Psoas muscle (tissue), 7 donors: ENCODE measurements at regions not wholly inside any gene's neighbourhood (a gene's known extent, or its start where the extent isn't known, plus 50 kb on each side); places are given as distances from the start of the nearest gene placed in this dataset.

Experiments used
- ATAC-seq, 4 donors: fragments of 200-7000 bp; cut with Tn5 transposase; one replicate each; pipeline ENCODE4 v1.9.1; 2020; ENCODE audit warnings: moderate library complexity in 3 of 4, mild to moderate bottlenecking in 2 of 4
- DNase-seq, 2 donors: peaks; one replicate each; pipeline ENCODE4 v3.0.0-alpha.2; 2020
- H3K27ac ChIP-seq: fragments of 200-600 bp; one replicate; pipeline ENCODE4 v1.8.0; 2022
- H3K27me3 ChIP-seq, 3 donors: fragments of 200-600 bp in 1 of 3; one replicate each; pipeline versions ENCODE4 v1.6.1 to v1.8.0; 2013 to 2022; ENCODE audit warnings: low read length in 2 of 3, mild to moderate bottlenecking in 2 of 3, moderate library complexity in 1 of 3; ENCODE audit not compliant: insufficient read depth in 3 of 3
- H3K36me3 ChIP-seq, 2 donors: fragments of 200-600 bp in 1 of 2; one replicate each; pipeline versions ENCODE4 v1.6.1 to v1.8.0; 2013 to 2022; ENCODE audit warnings: low read depth in 1 of 2, mild to moderate bottlenecking in 1 of 2, moderate library complexity in 1 of 2; ENCODE audit not compliant: insufficient read depth in 1 of 2
- H3K4me1 ChIP-seq: fragments of 200-600 bp; one replicate; pipeline ENCODE4 v1.8.0; 2022
- H3K4me3 ChIP-seq: fragments of 200-600 bp; one replicate; pipeline ENCODE4 v1.8.0; 2022; ENCODE audit warnings: mild to moderate bottlenecking
- H3K9me3 ChIP-seq: fragments of 200-600 bp; one replicate; pipeline ENCODE4 v1.8.0; 2022
- WGBS, 3 donors: extraction: QIAGEN DNeasy Blood & Tissue Kit; methylation state at CpG; one replicate each; pipeline versions ENCODE4 v1.1.6 to v1.1.7; 2013; 5-methylcytosine and 5-hydroxymethylcytosine counted together
- intact Hi-C, 2 donors: fragments of 100-400 bp; cut with DNase I; formaldehyde crosslinking; loops; one replicate each; pipeline versions ENCODE4 v1.11.0 to v1.14.2; 2022
- TF ChIP-seq, protein P1 (sequence below): fragments of 200-600 bp; IDR thresholded peaks from one replicate; pipeline ENCODE4 v1.8.0; 2022; ENCODE audit warnings: antibody characterized with exemption
- donor health status: healthy with polysubstance abuse.
- donor health status: DM: no; HTN: no; CAD: no; lungs with moderate emphysema.
- donor health status: Bipolar disorder and iron deficiency.
- donor health status: healthy.
- donor health status: DM: yes; HTN: yes; CAD: no.
- donor health status: DM: no; HTN: no; CAD: no.
- donor health status: DM: yes; HTN: yes; CAD: no.

DNA sequence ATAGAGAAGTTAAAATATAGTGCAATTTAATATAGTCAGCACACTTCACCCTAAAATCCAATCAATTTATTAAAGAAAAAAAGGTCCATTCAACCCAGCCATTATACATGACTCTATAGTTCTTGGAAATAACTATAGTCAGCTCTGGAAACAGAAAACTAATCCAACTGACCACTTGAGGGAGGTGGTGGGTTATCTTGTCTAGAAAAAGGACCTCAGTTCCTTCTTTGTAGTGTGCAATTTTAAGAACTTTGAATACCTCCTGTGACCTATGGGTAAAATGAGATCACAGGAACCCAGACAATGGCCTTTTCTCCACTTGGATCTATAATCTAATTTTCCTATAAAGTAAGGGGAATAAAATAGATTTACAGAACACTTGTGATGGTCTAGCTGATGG is 163.6 kb upstream of the CENPW start:
- Histone ChIP-seq H3K4me1 (peaks cover 3% of the 10 kb centered on the region), H3K36me3 (no peaks in the 10 kb centered on the region), H3K27me3 (no peaks in the 10 kb centered on the region), H3K27ac (no peak overlapping the region), H3K9me3 (no peaks in the 10 kb centered on the region), H3K4me3 (no peak overlapping the region)
- ATAC-seq (no peak), DNase-seq (no peak)
- TF ChIP-seq, protein P1, sequence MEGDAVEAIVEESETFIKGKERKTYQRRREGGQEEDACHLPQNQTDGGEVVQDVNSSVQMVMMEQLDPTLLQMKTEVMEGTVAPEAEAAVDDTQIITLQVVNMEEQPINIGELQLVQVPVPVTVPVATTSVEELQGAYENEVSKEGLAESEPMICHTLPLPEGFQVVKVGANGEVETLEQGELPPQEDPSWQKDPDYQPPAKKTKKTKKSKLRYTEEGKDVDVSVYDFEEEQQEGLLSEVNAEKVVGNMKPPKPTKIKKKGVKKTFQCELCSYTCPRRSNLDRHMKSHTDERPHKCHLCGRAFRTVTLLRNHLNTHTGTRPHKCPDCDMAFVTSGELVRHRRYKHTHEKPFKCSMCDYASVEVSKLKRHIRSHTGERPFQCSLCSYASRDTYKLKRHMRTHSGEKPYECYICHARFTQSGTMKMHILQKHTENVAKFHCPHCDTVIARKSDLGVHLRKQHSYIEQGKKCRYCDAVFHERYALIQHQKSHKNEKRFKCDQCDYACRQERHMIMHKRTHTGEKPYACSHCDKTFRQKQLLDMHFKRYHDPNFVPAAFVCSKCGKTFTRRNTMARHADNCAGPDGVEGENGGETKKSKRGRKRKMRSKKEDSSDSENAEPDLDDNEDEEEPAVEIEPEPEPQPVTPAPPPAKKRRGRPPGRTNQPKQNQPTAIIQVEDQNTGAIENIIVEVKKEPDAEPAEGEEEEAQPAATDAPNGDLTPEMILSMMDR: peak; percentile 10
- intact Hi-C loops: no loop called here

DNA sequence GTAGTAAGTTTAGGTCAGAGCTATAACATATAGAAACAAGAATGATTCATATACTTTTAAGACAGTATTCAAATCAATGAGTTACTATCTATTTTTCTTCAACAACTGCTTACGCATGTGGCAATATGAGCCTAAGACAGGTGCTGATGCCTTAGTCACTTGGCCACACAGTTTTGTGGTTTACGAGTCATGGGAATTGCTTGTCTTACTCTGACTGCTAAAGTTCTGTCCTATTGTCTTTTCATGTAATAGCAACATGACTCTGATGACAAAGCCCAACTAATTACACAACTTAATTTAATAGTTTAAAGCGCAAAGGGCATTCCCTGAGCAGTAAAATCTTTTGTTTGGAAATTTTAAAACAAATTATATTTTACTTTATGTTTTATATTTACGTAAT is 159.3 kb upstream of the CENPW start:
- intact Hi-C loops: loop anchor here in 1 of 2 donors (10.0 kb wide), 1 partner anchor 154 kb away; no protein-coding TSS in a partner anchor
- WGBS, 3 donors: 63 to 78% (median 67%) methylated on average over 4 of the region's 4 CpGs

DNA sequence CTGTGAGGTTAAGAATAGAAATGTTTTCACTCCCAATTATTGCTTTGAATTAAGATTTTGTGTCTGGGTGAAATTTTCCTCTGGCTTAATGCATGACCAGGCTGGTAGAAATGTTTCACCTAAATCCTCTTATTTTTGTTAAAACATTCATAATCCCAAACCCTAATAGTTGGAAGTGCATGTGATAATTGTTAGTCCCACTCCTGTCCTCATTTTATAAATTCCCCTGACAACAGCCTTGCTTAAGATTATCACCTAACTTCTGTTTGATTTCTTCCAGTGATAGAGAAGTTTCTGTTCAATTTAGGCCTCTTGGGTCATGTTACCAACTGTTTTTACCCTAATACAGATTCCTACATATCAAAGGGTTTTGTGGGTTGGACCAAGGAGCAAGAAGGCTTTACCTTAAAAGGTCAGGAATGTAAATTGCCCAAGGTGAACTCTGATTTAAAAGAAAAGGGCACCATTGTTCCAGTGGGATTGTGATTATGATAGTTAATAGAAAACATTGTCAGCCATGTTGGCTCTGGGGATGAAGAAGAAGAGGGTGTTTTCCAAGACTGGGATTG is 158.7 kb upstream of the CENPW start:
- H3K4me3 ChIP-seq: no peak overlapping the region
- TF ChIP-seq, protein P1: no peak
- H3K27me3 ChIP-seq: no peaks in the 10 kb centered on the region
- ATAC-seq (no peak), DNase-seq (no peak)
- H3K4me1 ChIP-seq: peaks cover 3% of the 10 kb centered on the region
- intact Hi-C loops: loop anchor here in 1 of 2 donors (10.0 kb wide), 1 partner anchor 154 kb away; no protein-coding TSS in a partner anchor
- no peaks in the 10 kb centered on the region for H3K9me3 ChIP-seq
- no peaks in the 10 kb centered on the region for H3K36me3 ChIP-seq
- peak overlapping the region; percentile 56 for H3K27ac ChIP-seq

More for the DNA sequence above, 159.3 kb upstream of the CENPW start:
- Histone ChIP-seq H3K4me1 (peaks cover 3% of the 10 kb centered on the region), H3K9me3 (no peaks in the 10 kb centered on the region), H3K27me3 (no peaks in the 10 kb centered on the region), H3K27ac (peak overlapping the region; percentile 56), H3K4me3 (no peak overlapping the region), H3K36me3 (no peaks in the 10 kb centered on the region)
- TF ChIP-seq, protein P1: no peak
- DNase-seq (no peak), ATAC-seq (peak; percentile 91 to 97 (median 96))

DNA sequence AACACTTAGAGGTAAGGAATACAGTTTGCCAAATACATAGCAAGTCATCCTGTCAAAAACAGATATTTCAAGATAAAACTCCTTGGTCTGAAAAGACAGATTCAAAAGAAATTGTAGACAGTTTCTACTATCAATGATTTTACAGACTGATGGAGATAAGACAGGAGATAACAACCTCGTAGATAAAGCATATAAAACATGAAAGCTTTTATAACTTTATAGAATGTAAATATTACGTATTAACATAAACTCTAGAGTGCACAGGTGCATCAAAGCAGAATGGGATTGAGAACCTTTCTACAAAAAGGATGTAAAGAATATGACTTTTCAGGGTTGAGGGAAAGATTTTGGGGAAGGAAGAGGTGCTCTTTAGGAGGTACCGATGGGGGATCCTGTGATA is 158.0 kb upstream of the CENPW start:
- no peak for DNase-seq
- Histone ChIP-seq H3K36me3 (no peaks in the 10 kb centered on the region), H3K4me1 (peaks cover 3% of the 10 kb centered on the region), H3K27me3 (no peaks in the 10 kb centered on the region), H3K9me3 (no peaks in the 10 kb centered on the region), H3K27ac (no peak overlapping the region), H3K4me3 (no peak overlapping the region)
- TF ChIP-seq, protein P1: no peak
- intact Hi-C loops: loop anchor here in 1 of 2 donors (10.0 kb wide), 1 partner anchor 153 kb away; no protein-coding TSS in a partner anchor
- no peak for ATAC-seq
- WGBS, 3 donors: 81 to 99% (median 95%) methylated on average over 3 of the region's 3 CpGs
